ENCODE measurements at regions not wholly inside any gene's neighbourhood (a gene's known extent, or its start where the extent isn't known, plus 50 kb on each side); places are given as distances from the start of the nearest gene placed in this dataset.
"Not testable (repeated sequence)": the region's sequence is repeated elsewhere in the genome, so short reads cannot be mapped to it uniquely, and the experiment has no call there.

DNA sequence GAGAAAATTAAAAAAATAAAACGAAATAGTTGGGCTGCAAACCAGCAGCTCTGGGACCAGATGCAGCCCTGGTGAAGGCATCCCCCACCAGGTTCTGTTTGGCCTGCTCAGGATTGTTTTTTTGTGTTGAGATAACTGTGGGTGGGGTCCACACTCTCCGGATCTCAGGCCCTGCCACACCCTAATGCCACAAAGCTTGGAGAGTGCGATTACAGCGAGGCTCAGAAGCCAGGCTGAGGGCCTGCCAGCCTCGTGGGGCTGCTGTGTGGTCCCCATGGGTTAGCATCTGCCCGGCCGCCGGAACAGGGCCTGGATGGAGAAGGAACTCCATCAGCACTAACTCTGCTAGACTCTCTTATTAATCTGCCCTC lies 290.8 kb upstream of the PLGLB2 start:
- not testable (repeated sequence) for H3K27me3 ChIP-seq (ENCODE audit: low read length); H3K9me2 ChIP-seq (replicated peaks; ENCODE audit: insufficient read depth, low read length); H2AFZ ChIP-seq (ENCODE audit: low read length); H3K9me3 ChIP-seq (ENCODE audit: low read length); H4K20me1 ChIP-seq (ENCODE audit: insufficient read depth, low read depth, low read length); DNase-seq; H3K36me3 ChIP-seq (ENCODE audit: insufficient read depth, low read length); H3K27ac ChIP-seq (ENCODE audit: low read length)
- Histone ChIP-seq H3K79me2 (ENCODE audit: low read length) (peaks cover 42% of the 10 kb centered on the region), H3K4me1 (ENCODE audit: low read length) (peaks cover 11% of the 10 kb centered on the region), H3K4me3 (ENCODE audit: low read length) (peak overlapping the region; percentile 38; the same call in 1 of the 2 replicates), H3K9ac (ENCODE audit: low read length) (peak overlapping the region; percentile 55), H3K4me2 (ENCODE audit: low read depth, low read length, poor library complexity, severe bottlenecking) (peak overlapping the region; percentile 29)

DNA sequence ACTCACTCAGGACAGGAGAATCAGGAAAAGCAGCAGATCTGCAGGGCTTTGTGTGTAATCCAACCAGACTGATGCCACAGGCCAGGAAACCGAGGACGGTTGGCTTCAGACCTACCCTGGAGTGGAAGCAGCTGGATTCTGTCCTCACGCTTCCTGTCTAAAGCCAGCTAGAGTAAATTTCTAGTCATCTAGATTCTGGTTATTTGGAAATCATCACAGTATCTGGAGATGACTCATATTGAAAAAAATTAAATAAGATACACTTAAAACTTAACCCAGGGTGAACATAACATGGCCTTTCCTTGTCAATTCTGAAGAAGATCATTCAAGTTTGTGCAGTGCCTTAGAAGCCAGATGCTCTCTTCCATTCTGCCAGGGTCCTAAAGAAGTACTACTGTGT lies 288.9 kb upstream of the PLGLB2 start:
- H3K9me2 ChIP-seq (replicated peaks; ENCODE audit: insufficient read depth, low read length); H4K20me1 ChIP-seq (ENCODE audit: insufficient read depth, low read depth, low read length); H3K27me3 ChIP-seq (ENCODE audit: low read length); H3K4me2 ChIP-seq (ENCODE audit: low read depth, low read length, poor library complexity, severe bottlenecking); H3K27ac ChIP-seq (ENCODE audit: low read length); H2AFZ ChIP-seq (ENCODE audit: low read length); DNase-seq; H3K9me3 ChIP-seq (ENCODE audit: low read length); H3K36me3 ChIP-seq (ENCODE audit: insufficient read depth, low read length); H3K9ac ChIP-seq (ENCODE audit: low read length); H3K4me3 ChIP-seq (ENCODE audit: low read length): not testable (repeated sequence)
- Histone ChIP-seq H3K79me2 (ENCODE audit: low read length) (peaks cover 45% of the 10 kb centered on the region), H3K4me1 (ENCODE audit: low read length) (peaks cover 11% of the 10 kb centered on the region)

DNA sequence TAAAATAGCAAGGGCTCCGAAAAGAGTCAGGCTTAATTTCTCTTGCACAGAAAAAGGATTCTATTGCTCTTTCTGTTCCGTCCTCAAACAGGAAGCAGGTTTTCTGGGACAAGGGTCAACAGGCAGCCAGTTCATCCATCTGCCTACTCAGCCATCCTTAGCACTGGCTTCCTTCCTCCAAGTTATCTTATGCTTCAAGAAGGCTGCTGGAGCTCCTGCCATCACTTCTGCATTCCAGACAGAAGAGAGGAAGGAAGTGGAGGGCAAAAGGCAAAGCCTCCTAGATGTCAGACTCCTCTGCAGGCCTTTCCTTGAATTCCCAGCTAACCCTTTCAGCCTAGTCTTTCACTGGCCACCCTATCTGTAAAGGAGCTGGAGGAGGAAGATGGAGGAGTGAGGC lies 287.8 kb upstream of the PLGLB2 start:
- not testable (repeated sequence) for H3K9me3 ChIP-seq (ENCODE audit: low read length); H3K36me3 ChIP-seq (ENCODE audit: insufficient read depth, low read length); DNase-seq; H3K4me1 ChIP-seq (ENCODE audit: low read length); H2AFZ ChIP-seq (ENCODE audit: low read length); H3K9me2 ChIP-seq (replicated peaks; ENCODE audit: insufficient read depth, low read length); H3K4me2 ChIP-seq (ENCODE audit: low read depth, low read length, poor library complexity, severe bottlenecking); H3K4me3 ChIP-seq (ENCODE audit: low read length); H3K9ac ChIP-seq (ENCODE audit: low read length); H4K20me1 ChIP-seq (ENCODE audit: insufficient read depth, low read depth, low read length); H3K27me3 ChIP-seq (ENCODE audit: low read length); H3K27ac ChIP-seq (ENCODE audit: low read length)
- peaks cover 53% of the 10 kb centered on the region for H3K79me2 ChIP-seq (ENCODE audit: low read length)

DNA sequence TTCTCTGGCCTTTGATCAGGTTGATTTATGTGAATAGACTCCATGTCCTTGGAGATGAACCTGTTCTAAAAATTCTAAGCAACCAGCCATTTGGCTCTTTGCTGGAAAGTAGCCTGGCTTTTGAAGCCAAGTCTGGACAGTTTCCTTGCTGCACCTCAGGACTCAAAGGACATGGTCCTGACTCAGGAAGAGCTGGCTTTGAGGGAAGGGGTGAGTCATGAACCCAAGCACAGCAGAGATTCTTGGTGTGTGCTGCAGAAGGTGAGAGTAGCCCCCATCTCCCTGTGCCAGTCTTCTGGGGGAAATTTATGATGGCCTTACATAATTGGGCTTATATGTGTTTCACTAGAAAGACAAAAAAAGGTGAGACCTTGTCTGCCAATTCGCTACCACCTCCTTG lies 287.2 kb upstream of the PLGLB2 start:
- H3K36me3 ChIP-seq (ENCODE audit: insufficient read depth, low read length); H3K27me3 ChIP-seq (ENCODE audit: low read length); H3K4me3 ChIP-seq (ENCODE audit: low read length); H3K4me2 ChIP-seq (ENCODE audit: low read depth, low read length, poor library complexity, severe bottlenecking); H3K9ac ChIP-seq (ENCODE audit: low read length); H4K20me1 ChIP-seq (ENCODE audit: insufficient read depth, low read depth, low read length); H3K9me2 ChIP-seq (replicated peaks; ENCODE audit: insufficient read depth, low read length); DNase-seq; H2AFZ ChIP-seq (ENCODE audit: low read length); H3K9me3 ChIP-seq (ENCODE audit: low read length); H3K27ac ChIP-seq (ENCODE audit: low read length): not testable (repeated sequence)
- Histone ChIP-seq H3K4me1 (ENCODE audit: low read length) (peaks cover 11% of the 10 kb centered on the region), H3K79me2 (ENCODE audit: low read length) (peaks cover 50% of the 10 kb centered on the region)

DNA sequence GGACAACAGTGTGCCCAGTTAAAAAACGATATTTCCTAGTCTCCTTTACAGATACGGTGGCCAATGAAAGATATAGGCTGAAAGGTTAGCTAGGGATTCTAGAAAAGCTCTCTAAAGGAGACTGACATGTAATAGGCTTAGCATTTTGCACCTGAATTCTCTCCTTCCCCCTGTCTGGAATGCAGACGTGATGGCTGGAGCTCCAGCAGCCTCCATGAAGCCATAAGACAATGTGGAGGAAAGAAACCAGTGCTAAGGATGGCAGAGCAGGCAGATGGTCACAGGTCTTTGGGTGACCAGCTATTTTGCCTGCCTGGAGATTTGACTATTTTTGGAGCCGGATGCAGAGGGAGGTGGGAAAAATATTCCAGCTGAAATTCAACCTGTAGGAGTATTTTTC lies 286.2 kb upstream of the PLGLB2 start:
- H3K4me1 ChIP-seq (ENCODE audit: low read length): peaks cover 20% of the 10 kb centered on the region
- not testable (repeated sequence) for H4K20me1 ChIP-seq (ENCODE audit: insufficient read depth, low read depth, low read length); H2AFZ ChIP-seq (ENCODE audit: low read length); H3K27ac ChIP-seq (ENCODE audit: low read length); DNase-seq; H3K27me3 ChIP-seq (ENCODE audit: low read length); H3K4me2 ChIP-seq (ENCODE audit: low read depth, low read length, poor library complexity, severe bottlenecking); H3K36me3 ChIP-seq (ENCODE audit: insufficient read depth, low read length); H3K9me2 ChIP-seq (replicated peaks; ENCODE audit: insufficient read depth, low read length); H3K4me3 ChIP-seq (ENCODE audit: low read length); H3K9me3 ChIP-seq (ENCODE audit: low read length); H3K9ac ChIP-seq (ENCODE audit: low read length)
- peaks cover 53% of the 10 kb centered on the region for H3K79me2 ChIP-seq (ENCODE audit: low read length)

DNA sequence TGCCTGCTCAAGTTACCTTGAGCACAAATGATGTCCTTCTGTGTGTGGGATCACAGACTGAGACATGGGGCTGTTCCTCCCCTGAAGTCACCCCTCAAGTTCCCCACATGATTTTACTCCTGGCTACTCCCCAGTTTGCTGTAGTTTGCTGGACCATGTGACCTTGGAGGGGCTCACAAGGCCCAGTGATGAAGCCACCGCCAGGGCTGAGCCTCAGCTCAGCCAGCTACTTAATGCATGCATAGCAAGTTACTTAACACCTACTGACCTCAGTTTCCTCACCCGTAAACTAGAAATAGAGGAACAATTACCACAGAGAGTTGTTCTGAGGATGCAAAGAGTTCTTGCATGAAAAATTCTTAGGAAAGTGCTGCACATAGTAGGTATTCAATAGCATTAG lies 283.7 kb upstream of the PLGLB2 start:
- H3K36me3 ChIP-seq (ENCODE audit: insufficient read depth, low read length); DNase-seq; H3K9ac ChIP-seq (ENCODE audit: low read length); H4K20me1 ChIP-seq (ENCODE audit: insufficient read depth, low read depth, low read length); H2AFZ ChIP-seq (ENCODE audit: low read length); H3K9me2 ChIP-seq (replicated peaks; ENCODE audit: insufficient read depth, low read length); H3K9me3 ChIP-seq (ENCODE audit: low read length); H3K27ac ChIP-seq (ENCODE audit: low read length); H3K27me3 ChIP-seq (ENCODE audit: low read length); H3K4me3 ChIP-seq (ENCODE audit: low read length); H3K4me2 ChIP-seq (ENCODE audit: low read depth, low read length, poor library complexity, severe bottlenecking): not testable (repeated sequence)
- H3K4me1 ChIP-seq (ENCODE audit: low read length): peaks cover 44% of the 10 kb centered on the region
- peaks cover 57% of the 10 kb centered on the region for H3K79me2 ChIP-seq (ENCODE audit: low read length)

DNA sequence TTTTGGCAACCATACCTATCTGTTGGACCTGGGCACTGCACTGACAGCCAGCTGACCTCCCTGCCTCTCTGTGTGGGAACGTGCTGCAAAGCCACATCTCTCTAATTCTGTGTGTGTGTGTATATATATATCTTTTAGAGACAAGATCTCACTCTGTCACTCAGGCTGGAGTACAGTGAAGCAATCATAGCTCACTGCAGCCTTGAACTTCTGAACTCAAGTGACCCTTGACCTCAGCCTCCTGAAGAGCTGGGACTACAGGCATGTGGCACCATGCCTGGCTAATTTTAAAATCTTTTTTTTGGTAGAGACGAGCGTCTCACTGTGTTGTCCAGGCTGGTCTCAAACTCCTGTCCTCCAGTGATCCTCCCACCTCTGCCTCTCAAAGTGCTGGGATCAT lies 282.2 kb upstream of the PLGLB2 start:
- H3K9ac ChIP-seq (ENCODE audit: low read length); H3K9me2 ChIP-seq (replicated peaks; ENCODE audit: insufficient read depth, low read length); DNase-seq; H3K4me2 ChIP-seq (ENCODE audit: low read depth, low read length, poor library complexity, severe bottlenecking); H3K27ac ChIP-seq (ENCODE audit: low read length); H2AFZ ChIP-seq (ENCODE audit: low read length); H3K9me3 ChIP-seq (ENCODE audit: low read length); H3K27me3 ChIP-seq (ENCODE audit: low read length); H3K36me3 ChIP-seq (ENCODE audit: insufficient read depth, low read length); H4K20me1 ChIP-seq (ENCODE audit: insufficient read depth, low read depth, low read length); H3K4me3 ChIP-seq (ENCODE audit: low read length): not testable (repeated sequence)
- Histone ChIP-seq H3K4me1 (ENCODE audit: low read length) (peaks cover 58% of the 10 kb centered on the region), H3K79me2 (ENCODE audit: low read length) (peaks cover 62% of the 10 kb centered on the region)

DNA sequence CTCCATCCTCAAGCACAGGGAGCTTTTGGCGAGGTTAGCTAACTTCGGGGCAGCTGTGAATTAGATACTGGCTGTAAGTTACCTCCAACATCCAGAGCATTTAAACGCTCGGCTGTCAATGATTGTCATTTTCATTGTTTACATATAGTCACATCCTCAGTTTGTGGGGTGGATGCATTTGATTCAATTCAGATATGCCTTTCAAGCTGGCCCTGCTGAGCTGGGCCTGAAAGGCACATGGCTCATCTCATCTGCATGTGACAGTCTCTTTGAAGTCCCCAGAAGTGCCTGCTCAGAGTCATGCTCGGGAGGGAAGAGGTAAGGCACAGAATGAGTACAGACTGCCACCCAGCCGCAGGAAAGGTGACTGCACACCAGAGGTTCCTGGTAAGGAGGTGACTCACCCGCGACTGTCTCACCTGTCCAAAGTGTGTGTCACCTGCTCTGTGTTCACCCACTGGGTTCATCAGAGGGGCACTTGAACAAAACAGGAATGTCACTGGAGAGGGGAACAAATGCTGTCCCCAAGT lies 281.2 kb upstream of the PLGLB2 start:
- not testable (repeated sequence) for H3K9me3 ChIP-seq (ENCODE audit: low read length); H3K36me3 ChIP-seq (ENCODE audit: insufficient read depth, low read length); H4K20me1 ChIP-seq (ENCODE audit: insufficient read depth, low read depth, low read length); H3K27me3 ChIP-seq (ENCODE audit: low read length); H2AFZ ChIP-seq (ENCODE audit: low read length); H3K9me2 ChIP-seq (replicated peaks; ENCODE audit: insufficient read depth, low read length); H3K4me3 ChIP-seq (ENCODE audit: low read length)
- Histone ChIP-seq H3K4me2 (ENCODE audit: low read depth, low read length, poor library complexity, severe bottlenecking) (peak overlapping the region; percentile 50), H3K4me1 (ENCODE audit: low read length) (peaks cover 66% of the 10 kb centered on the region), H3K79me2 (ENCODE audit: low read length) (peaks cover 65% of the 10 kb centered on the region), H3K27ac (ENCODE audit: low read length) (peak overlapping the region; percentile 93), H3K9ac (ENCODE audit: low read length) (peak overlapping the region; percentile 68; the same call in 1 of the 2 replicates)
- peak; percentile 63 for DNase-seq

DNA sequence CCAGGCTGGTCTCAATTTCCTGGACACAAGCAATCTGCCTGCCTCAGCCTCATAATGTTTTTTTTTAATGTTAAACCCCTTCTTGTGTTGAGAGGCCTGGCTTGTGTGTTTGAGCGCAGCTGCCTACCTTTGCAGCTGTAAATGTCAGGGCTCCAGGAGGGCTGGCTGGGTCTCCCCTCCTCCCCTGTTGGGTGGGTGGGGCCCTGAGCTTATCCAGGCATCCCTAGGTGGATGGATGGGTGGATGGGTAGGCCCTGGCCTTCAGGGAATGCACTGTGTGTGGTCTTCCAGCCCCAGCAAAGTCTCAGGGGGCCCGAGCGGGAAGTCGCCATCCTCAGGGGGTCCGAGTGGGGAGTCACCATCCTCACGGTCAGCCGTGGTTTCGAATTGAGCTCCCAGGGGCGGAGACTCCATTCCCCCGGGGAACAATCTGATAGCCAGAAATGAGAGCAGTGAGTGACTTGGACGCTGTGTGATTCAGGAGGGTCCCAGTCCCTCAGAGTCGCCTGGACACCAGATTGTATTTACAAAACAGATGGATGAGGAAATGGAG lies 279.4 kb upstream of the PLGLB2 start:
- Histone ChIP-seq H3K4me2 (ENCODE audit: low read depth, low read length, poor library complexity, severe bottlenecking) (peak overlapping the region; percentile 82), H3K79me2 (ENCODE audit: low read length) (peaks cover 65% of the 10 kb centered on the region), H3K9ac (ENCODE audit: low read length) (peak overlapping the region; percentile 68), H3K4me3 (ENCODE audit: low read length) (peak overlapping the region; percentile 60; the same call in 1 of the 2 replicates), H3K27ac (ENCODE audit: low read length) (peak overlapping the region; percentile 93), H3K4me1 (ENCODE audit: low read length) (peaks cover 67% of the 10 kb centered on the region)
- peak; percentile 59 for DNase-seq
- not testable (repeated sequence) for H3K9me3 ChIP-seq (ENCODE audit: low read length); H4K20me1 ChIP-seq (ENCODE audit: insufficient read depth, low read depth, low read length); H3K9me2 ChIP-seq (replicated peaks; ENCODE audit: insufficient read depth, low read length); H3K36me3 ChIP-seq (ENCODE audit: insufficient read depth, low read length); H3K27me3 ChIP-seq (ENCODE audit: low read length); H2AFZ ChIP-seq (ENCODE audit: low read length)

All from Karpas-422 (cell line).